ENCODE measurements at regions not wholly inside any gene's neighbourhood (a gene's known extent, or its start where the extent isn't known, plus 50 kb on each side); places are given as distances from the start of the nearest gene placed in this dataset.
A peak's percentile ranks its signal among the peaks of the same experiment; 100 is the strongest.

- DNase-seq (ENCODE audit: low spot score), result no peak
- in situ Hi-C loops (cut with HindIII; ENCODE audit: low sequenced_read_pairs), result no loop called here
These were observed 580.1 kb upstream of the SALL1 start for GRCh38 chr16:51731160-51731559.

DNA sequence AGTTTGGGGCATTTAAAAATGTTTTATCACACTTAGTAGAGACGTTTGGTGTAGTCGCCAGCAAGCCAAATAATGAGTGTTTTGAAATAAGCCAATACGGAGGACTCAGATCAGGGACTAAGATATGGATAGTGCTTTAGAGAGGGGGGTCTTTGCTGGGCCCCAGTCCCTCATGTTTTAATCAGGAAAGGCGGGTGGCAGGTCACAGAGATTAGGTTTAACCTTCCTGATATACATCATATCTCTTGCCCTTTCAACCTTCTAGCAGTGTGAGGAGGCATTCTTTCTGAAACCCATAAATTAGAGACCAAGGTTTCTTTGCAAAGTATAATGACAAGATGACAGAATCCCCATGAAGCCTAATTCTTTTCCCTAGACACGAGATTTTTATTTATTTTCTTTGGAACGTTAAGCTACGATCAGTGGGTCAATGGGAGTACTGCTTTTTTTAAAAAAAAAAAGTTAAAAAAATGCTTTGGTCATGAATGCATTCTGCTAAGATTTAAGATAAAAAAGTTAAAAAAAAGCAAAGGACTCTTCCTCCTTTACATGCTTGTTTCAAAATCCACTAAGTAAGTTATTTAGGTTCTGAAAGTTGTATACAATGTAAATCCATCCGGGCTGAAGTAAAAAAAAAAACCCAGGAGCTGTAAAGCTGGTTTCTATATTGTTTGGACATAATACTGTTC, 572.1 kb upstream of the SALL1 start:
- DNase-seq (ENCODE audit: low spot score), result no peak
- in situ Hi-C loops (cut with HindIII; ENCODE audit: low sequenced_read_pairs), result no loop called here

GRCh38 chr16:51722467-51722866, 571.4 kb upstream of the SALL1 start:
- in situ Hi-C loops (cut with HindIII; ENCODE audit: low sequenced_read_pairs), result no loop called here
- DNase-seq (ENCODE audit: low spot score), result no peak

- in situ Hi-C loops (cut with HindIII; ENCODE audit: low sequenced_read_pairs), result no loop called here
- DNase-seq (ENCODE audit: low spot score), result no peak
These were observed 568.3 kb upstream of the SALL1 start for GRCh38 chr16:51719376-51719775.

DNA sequence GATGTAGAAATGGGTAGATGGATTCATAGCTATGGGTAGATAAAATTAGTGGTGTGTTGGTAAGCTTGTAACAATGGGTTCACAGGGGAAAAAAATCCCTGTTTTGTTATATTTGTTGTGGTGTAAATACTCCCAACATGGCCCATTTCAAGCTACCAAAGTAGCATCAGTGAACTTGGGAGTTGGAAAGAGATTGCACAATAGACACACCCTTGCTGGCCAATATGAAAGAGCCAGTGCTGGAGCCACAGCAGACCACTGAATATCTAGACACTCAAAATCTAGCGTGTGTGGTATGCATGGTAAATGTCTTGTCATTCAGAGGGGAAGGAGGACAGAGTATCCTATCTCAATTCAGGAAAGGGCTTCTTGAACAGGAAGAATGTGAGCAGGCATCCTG, 565.1 kb upstream of the SALL1 start:
- in situ Hi-C loops (cut with HindIII; ENCODE audit: low sequenced_read_pairs), result no loop called here
- DNase-seq (ENCODE audit: low spot score), result no peak

- DNase-seq (ENCODE audit: low spot score), result no peak
- in situ Hi-C loops (cut with HindIII; ENCODE audit: low sequenced_read_pairs), result no loop called here
These were observed 562.4 kb upstream of the SALL1 start for GRCh38 chr16:51713502-51713901.

DNA sequence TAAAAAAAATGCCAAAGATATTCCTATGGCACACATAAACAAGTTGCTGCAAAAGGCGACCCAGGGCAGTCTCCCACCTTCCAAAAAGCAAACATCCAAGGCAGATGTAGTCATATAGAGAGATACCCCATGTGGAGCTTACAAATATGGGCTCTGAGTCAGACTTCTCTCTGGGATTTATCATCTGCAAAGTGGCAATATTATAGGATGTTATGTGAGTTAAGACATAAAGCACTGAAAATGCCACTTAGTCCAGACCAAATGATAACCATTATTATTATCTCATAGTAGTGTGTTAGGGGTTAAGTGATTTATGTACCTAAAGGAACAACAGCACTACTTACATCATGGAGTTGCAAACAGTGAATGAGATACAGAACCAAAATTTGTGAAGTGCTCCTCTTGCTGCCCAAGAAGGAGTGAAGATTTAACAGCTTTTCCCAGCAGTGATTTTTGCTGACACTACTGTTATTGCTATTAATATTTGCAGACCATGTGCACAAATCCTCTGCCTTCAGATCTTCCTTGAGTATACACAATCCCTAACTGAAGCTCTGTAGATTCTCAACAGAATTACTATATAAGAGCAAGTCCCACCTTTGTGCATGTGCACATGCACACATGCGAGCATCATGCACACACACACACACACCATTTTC, 560.0 kb upstream of the SALL1 start:
- in situ Hi-C loops (cut with HindIII; ENCODE audit: low sequenced_read_pairs), result no loop called here
- DNase-seq (ENCODE audit: low spot score), result no peak

- no peak for DNase-seq (ENCODE audit: low spot score)
- in situ Hi-C loops (cut with HindIII; ENCODE audit: low sequenced_read_pairs), result no loop called here
These were observed 559.1 kb upstream of the SALL1 start for GRCh38 chr16:51710186-51710585.

- DNase-seq (ENCODE audit: low spot score), result no peak
- in situ Hi-C loops (cut with HindIII; ENCODE audit: low sequenced_read_pairs), result no loop called here
These were observed 557.8 kb upstream of the SALL1 start for GRCh38 chr16:51708861-51709260.

DNA sequence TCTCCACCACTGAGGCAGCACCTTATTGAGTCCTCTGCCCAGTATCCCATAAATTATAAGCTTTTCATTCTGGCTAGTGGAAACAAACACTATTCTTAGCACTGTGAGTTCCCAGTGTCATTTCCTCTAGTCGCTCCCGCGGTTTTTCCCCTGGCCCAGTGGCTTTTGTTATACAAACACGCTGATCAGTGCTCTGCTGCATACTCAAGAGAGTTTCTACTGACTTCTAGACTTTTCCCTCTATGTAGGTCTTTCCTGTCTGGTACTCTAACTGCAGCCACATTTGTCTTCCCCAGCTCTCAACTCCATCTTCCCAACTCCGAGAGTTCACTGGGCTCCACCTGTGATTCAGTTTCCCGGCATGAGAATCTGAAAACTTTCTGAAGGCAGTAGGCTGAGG, 556.6 kb upstream of the SALL1 start:
- no peak for DNase-seq (ENCODE audit: low spot score)
- in situ Hi-C loops (cut with HindIII; ENCODE audit: low sequenced_read_pairs), result no loop called here

DNA sequence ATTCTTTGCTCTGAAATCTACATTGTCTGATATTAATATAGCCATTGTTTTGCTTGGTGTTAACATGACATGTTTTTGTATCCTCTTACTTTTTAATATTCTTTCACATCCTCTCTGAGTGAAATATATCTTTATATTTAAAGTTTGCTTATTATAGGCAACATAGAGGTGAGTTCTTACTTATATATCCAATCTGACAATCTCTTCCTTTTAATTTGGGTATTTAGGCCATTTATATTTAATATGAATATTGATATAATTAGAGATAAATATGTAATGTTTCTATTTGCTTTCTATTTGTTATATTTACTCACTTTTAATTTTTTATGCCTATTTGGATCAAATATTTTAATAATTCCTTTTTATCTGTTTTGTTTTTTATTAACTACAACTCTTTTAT, 554.1 kb upstream of the SALL1 start:
- in situ Hi-C loops (cut with HindIII; ENCODE audit: low sequenced_read_pairs), result no loop called here

DNA sequence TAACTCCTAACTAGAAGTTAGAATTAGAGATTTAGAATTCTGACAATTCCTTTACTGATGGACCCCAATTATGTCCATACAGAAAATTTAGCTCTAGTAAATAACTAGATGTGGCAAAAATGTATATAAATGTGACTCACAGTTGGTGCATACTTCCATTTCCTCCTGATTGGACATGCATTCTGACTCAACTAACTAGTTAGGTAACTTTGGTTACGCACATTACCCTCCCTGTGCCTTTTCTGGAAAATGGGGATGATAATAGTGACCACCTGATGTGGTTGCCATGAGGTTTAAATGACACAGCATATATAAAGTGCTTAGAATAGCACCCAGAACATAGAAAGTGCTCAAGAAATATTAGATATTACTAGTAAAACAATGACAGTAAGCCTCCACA, 550.0 kb upstream of the SALL1 start:
- DNase-seq (ENCODE audit: low spot score), result no peak
- in situ Hi-C loops (cut with HindIII; ENCODE audit: low sequenced_read_pairs), result no loop called here

More for the DNA sequence above, 554.1 kb upstream of the SALL1 start:
- DNase-seq (ENCODE audit: low spot score), result no peak

DNA sequence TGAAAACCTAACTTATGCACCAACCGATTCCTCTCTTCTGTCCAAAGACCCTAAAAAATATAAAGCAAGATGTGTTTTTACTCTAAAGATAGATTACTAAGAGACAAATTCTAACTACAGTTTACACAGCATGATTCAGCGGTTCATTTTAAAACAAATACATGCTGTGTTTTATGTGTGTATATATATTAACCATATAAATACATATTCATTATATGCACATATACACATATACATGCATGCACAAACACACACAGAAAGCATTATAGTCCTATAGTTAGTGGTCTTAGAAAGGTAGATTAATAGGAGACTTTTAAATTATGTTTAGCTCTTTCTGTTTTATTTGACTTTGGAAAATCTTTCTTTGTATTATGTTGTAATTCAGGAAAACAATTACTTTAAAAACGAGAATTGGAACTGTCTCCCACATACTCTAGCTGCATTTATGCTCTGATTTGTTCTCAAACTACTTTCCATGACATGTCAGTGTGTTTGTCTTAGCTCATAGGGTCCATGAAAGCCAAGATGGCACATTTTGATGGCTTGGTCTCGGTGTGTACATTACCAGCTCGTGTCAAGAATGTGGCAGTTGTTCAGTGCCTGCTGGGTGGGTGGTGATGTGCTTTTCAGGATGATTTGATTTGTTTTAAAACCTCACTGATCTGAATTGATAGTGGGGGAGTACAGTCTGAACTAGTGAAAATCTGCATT, 548.8 kb upstream of the SALL1 start:
- in situ Hi-C loops (cut with HindIII; ENCODE audit: low sequenced_read_pairs), result no loop called here
- no peak for DNase-seq (ENCODE audit: low spot score)

DNA sequence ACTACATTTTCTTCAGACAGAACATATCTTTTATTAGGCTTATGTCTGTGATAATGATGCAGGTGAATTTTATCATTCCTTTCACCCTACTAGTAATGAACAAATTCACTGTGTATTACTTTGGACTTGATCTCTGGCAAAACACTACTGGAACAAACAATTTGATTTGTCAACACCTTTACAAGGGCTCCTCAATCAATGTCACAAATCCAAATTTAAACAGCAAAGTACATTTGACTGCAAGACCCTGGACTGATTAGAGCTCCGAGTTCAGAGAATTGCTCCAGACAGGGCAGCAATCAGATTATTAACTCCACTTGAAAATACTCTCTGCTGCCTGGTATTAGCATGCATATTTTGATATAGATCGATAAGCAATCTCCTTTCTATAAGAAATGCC, 547.6 kb upstream of the SALL1 start:
- DNase-seq (ENCODE audit: low spot score), result no peak
- in situ Hi-C loops (cut with HindIII; ENCODE audit: low sequenced_read_pairs), result no loop called here

DNA sequence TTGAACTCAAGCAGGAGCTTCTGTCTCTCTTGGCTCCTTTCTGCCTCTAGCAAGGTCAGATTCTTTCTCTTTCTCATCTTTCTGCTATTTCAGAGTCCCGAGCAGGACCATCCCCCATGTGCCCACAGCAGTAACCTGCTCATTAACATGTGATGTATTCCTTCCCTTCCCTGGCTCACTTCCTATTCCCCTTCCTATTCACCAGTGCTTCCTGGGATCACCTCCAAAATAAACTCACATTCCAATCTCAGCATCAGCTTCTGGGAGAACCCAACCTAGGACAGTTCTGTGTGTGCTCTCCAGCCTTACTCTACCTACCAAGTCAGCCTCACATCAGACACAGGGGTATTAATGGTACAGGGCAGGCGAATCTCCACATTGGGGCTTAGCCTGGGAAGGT, 546.4 kb upstream of the SALL1 start:
- DNase-seq (ENCODE audit: low spot score), result peak; percentile 1

DNA sequence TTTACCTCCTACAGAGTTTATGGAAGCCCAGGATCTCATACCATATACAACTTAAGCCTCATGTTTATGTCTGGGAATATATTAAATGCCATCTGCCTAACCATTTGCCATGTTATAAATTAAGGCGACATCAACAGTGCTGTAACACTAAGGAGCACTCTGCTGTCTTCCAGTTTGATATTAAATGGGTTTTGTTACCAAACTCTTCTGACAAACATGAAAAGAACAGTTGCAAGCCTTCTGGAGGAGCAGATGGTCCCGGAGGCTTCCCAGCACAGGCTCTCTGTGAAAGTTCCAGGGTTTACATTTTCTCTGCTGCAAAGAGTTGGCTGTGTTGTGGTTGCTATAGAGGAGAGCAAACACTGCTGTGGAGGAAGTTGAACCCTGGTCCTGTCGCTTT, 545.3 kb upstream of the SALL1 start:
- in situ Hi-C loops (cut with HindIII; ENCODE audit: low sequenced_read_pairs), result no loop called here
- DNase-seq (ENCODE audit: low spot score), result peak; percentile 11

More for the DNA sequence above, 546.4 kb upstream of the SALL1 start:
- in situ Hi-C loops (cut with HindIII; ENCODE audit: low sequenced_read_pairs), result no loop called here

DNA sequence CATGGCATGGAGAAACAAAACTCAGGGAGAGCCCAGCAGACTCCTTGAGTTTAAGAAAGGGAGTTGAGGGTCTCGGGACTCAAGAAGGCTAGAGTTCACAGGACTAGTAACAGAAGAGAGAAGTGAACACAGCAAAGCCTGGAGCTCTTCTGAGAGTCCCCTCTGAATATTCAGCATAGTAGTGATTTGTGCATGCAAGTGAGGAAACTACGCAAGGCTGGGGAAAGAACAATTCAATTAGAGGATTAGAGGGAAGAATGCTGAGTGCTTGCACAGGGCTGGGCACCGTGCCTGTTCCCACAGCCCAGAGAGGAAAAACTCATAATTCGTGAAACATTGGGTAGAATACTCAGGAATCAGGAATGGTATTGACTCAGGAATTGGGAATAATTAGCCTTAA, 540.0 kb upstream of the SALL1 start:
- in situ Hi-C loops (cut with HindIII; ENCODE audit: low sequenced_read_pairs), result no loop called here
- no peak for DNase-seq (ENCODE audit: low spot score)

DNA sequence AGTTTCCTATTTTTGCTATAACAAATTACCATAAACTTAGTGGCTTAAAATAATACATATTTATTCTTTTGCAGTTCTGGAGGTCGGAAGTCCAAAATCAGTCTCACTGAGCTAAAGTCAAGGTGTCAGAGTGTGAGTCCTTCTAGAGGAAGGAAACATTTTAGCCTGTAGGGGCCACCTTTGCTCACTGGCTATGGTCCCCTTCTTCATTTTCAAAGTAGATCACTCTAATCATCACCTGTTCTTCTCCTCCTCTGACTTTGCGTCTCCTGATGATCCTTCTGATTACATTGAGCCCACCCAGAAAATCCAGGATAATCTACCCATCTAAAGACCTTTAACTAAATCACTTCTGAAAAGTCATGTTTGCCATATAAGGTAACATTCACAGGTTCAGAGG, 534.4 kb upstream of the SALL1 start:
- no peak for DNase-seq (ENCODE audit: low spot score)
- in situ Hi-C loops (cut with HindIII; ENCODE audit: low sequenced_read_pairs), result no loop called here

DNA sequence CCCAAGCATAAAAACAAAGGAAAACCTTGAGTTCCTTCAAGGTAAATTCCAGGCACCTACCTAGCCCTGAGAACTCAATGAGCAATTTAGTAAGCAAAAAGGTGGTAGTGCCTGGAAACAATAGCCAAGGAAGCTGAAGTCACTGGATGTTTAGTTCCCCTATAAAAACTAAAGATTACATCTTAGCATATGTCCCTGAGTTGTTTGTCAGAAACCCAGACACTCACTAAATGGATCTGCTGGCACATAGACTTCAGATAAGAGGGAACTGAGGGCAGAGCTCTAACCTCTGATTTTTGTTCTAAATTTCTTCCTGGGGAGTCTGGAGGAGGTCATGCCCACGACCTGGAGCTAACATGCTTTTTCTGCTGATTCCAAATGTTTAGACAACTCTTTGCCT, 532.8 kb upstream of the SALL1 start:
- DNase-seq (ENCODE audit: low spot score), result no peak
- in situ Hi-C loops (cut with HindIII; ENCODE audit: low sequenced_read_pairs), result no loop called here

- DNase-seq (ENCODE audit: low spot score), result no peak
- in situ Hi-C loops (cut with HindIII; ENCODE audit: low sequenced_read_pairs), result no loop called here
These were observed 531.8 kb upstream of the SALL1 start for GRCh38 chr16:51682905-51683304.

DNA sequence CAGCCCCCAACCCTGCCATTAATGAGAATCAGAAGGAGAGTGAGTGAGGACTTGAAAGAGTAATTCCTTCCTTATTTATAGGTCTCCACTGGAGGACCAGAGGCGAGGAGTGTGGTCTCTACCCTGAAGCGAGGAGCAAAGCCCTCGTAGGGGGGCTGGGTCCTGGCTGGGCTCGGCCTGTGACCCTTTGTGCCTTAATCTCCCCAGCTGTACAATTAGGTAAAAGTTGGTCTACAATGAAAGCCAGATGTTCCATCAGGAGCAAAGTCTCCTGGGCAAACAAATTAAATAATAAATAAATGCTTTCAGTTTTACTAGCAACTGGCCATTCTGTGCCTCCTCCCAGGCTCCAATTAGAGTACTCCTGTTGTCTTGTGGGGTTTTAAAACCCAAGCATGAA, 523.5 kb upstream of the SALL1 start:
- no peak for DNase-seq (ENCODE audit: low spot score)
- in situ Hi-C loops (cut with HindIII; ENCODE audit: low sequenced_read_pairs), result no loop called here
